GM18508 (cell line): ENCODE measurements at regions not wholly inside any gene's neighbourhood (a gene's known extent, or its start where the extent isn't known, plus 50 kb on each side); places are given as distances from the start of the nearest gene placed in this dataset.

Experiments
- ATAC-seq: cut with Tn5 transposase; IDR thresholded peaks from one replicate; pipeline ENCODE4 v1.9.1; 2021; ENCODE audit warnings: moderate number of reproducible peaks; ENCODE audit not compliant: insufficient read depth, unreplicated experiment

- ATAC-seq, result no peak
These were observed 2334.0 kb downstream of the PCDH7 start for GRCh38 chr4:33054161-33054560.

- no peak for ATAC-seq
These were observed 2334.6 kb downstream of the PCDH7 start for GRCh38 chr4:33054656-33055196.

GRCh38 chr4:33057736-33058135 is 2337.6 kb downstream of the PCDH7 start:
- ATAC-seq, result no peak

- no peak for ATAC-seq
These were observed 2338.8 kb downstream of the PCDH7 start for GRCh38 chr4:33058998-33059397.

GRCh38 chr4:33060674-33061542 is 2340.7 kb downstream of the PCDH7 start:
- no peak for ATAC-seq

GRCh38 chr4:33061727-33062126 is 2341.6 kb downstream of the PCDH7 start:
- no peak for ATAC-seq

- no peak for ATAC-seq
These were observed 2342.1 kb downstream of the PCDH7 start for GRCh38 chr4:33062155-33062806.

- ATAC-seq, result no peak
These were observed 2343.1 kb downstream of the PCDH7 start for GRCh38 chr4:33063241-33063640.

GRCh38 chr4:33064238-33064637 is 2344.1 kb downstream of the PCDH7 start:
- no peak for ATAC-seq

GRCh38 chr4:33065749-33066148 is 2345.6 kb downstream of the PCDH7 start:
- ATAC-seq, result no peak

- ATAC-seq, result no peak
These were observed 2347.1 kb downstream of the PCDH7 start for GRCh38 chr4:33067221-33067620.

GRCh38 chr4:33068539-33068938 is 2348.4 kb downstream of the PCDH7 start:
- ATAC-seq, result no peak

- ATAC-seq, result no peak
These were observed 2351.4 kb downstream of the PCDH7 start for GRCh38 chr4:33071535-33071934.

- ATAC-seq, result no peak
These were observed 2352.3 kb downstream of the PCDH7 start for GRCh38 chr4:33072298-33073089.

GRCh38 chr4:33073811-33074210 is 2353.6 kb downstream of the PCDH7 start:
- ATAC-seq, result no peak

- ATAC-seq, result no peak
These were observed 2358.0 kb downstream of the PCDH7 start for GRCh38 chr4:33078145-33078544.

- ATAC-seq, result no peak
These were observed 2360.1 kb downstream of the PCDH7 start for GRCh38 chr4:33080275-33080674.

GRCh38 chr4:33085709-33086108 is 2365.5 kb downstream of the PCDH7 start:
- ATAC-seq, result no peak

GRCh38 chr4:33086331-33086925 is 2366.3 kb downstream of the PCDH7 start:
- ATAC-seq, result no peak

GRCh38 chr4:33088713-33089112 is 2368.5 kb downstream of the PCDH7 start:
- ATAC-seq, result no peak
